ENCODE measurements at regions not wholly inside any gene's neighbourhood (a gene's known extent, or its start where the extent isn't known, plus 50 kb on each side); places are given as distances from the start of the nearest gene placed in this dataset.

DNA sequence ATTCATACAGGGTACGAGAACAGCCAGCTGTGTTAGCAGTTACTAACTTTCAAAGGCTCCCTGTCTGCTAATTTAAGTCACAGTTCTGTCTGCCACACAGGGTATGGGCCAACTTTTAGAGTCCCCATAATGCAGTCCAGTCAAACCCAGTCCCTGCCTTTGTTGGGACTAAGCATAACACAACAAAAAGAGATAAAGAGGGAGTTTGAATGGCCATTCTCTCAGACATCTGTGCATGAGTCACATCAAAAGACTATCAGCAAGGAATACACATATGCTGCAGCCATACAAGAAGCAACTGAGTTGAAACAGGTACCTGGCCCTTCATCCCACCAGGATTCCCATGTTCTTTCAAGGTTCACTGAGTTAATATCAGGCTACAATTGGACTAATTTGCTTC, 744.5 kb upstream of the C9orf72 start:
- TF ChIP-seq CTCF (IDR thresholded peaks at IDR 0.05) (no peak), POLR2AphosphoS5 (IDR thresholded peaks at IDR 0.05) (no peak), EP300 (IDR thresholded peaks at IDR 0.05) (no peak)

Measured in sigmoid colon (tissue), 4 donors.